HFF-Myc (cell line): ENCODE measurements at regions not wholly inside any gene's neighbourhood (a gene's known extent, or its start where the extent isn't known, plus 50 kb on each side); places are given as distances from the start of the nearest gene placed in this dataset.

Source experiments
- DNase-seq: peaks from one replicate; pipeline ENCODE4 v3.0.0-alpha.2; 2011; ENCODE audit warnings: low read depth; ENCODE audit errors: extremely low read depth
- H3K4me3 ChIP-seq: replicated peaks from 2 replicates; pipeline ENCODE4 v1.5.1; 2011; ENCODE audit warnings: low read depth, mild to moderate bottlenecking, control low read depth, low read length
- TF ChIP-seq, protein P1 (sequence below): IDR thresholded peaks from 2 replicates; pipeline ENCODE4 v1.5.1; 2012; ENCODE audit warnings: mild to moderate bottlenecking, low read depth, low read length, control low read depth; ENCODE audit errors: missing control alignments

DNA sequence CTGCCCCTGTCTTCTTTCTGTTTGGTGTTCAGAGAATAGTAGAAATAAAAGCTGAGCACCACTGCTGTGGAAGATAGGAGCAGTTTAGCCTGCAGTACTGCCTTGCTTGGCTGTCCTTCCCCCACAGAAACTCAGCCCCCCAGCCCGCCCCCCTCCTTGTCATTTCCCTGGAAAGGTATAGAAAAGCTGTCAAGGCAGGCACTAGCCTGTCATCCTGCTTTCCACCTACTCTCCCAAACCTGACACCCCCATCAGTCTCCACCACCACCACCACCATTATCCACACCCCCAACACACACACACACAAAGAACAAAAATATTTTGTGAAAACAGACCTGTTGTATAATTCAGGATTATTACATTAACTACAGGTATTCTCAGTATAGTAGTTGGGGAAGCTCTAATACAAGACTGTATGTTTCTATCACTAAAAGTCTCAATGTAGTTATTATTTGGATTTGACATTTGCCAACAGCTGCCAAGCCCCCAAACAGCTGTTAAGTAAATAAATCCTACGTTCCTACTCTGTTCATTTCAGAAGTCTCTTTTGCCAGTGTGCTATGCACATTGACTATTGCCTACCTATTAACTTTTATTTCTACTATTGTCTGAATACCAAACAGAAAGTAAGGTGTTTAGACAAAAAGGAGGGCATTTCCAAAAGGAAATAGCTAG is 128.8 kb downstream of the CYB561 start:
- no peak for DNase-seq
- H3K4me3 ChIP-seq = no peak overlapping the region
- TF ChIP-seq, protein P1, sequence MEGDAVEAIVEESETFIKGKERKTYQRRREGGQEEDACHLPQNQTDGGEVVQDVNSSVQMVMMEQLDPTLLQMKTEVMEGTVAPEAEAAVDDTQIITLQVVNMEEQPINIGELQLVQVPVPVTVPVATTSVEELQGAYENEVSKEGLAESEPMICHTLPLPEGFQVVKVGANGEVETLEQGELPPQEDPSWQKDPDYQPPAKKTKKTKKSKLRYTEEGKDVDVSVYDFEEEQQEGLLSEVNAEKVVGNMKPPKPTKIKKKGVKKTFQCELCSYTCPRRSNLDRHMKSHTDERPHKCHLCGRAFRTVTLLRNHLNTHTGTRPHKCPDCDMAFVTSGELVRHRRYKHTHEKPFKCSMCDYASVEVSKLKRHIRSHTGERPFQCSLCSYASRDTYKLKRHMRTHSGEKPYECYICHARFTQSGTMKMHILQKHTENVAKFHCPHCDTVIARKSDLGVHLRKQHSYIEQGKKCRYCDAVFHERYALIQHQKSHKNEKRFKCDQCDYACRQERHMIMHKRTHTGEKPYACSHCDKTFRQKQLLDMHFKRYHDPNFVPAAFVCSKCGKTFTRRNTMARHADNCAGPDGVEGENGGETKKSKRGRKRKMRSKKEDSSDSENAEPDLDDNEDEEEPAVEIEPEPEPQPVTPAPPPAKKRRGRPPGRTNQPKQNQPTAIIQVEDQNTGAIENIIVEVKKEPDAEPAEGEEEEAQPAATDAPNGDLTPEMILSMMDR = no peak

GRCh38 chr17:63325808-63326207 is 120.3 kb downstream of the CYB561 start:
- DNase-seq = no peak
- TF ChIP-seq, protein P1 = no peak
- no peak overlapping the region for H3K4me3 ChIP-seq

GRCh38 chr17:63329876-63330275 is 116.2 kb downstream of the CYB561 start:
- TF ChIP-seq, protein P1 = no peak
- no peak for DNase-seq
- no peak overlapping the region for H3K4me3 ChIP-seq

- no peak for DNase-seq
- H3K4me3 ChIP-seq = no peak overlapping the region
- TF ChIP-seq, protein P1 = no peak
Observed at GRCh38 chr17:63331301-63332061, 114.6 kb downstream of the CYB561 start.

DNA sequence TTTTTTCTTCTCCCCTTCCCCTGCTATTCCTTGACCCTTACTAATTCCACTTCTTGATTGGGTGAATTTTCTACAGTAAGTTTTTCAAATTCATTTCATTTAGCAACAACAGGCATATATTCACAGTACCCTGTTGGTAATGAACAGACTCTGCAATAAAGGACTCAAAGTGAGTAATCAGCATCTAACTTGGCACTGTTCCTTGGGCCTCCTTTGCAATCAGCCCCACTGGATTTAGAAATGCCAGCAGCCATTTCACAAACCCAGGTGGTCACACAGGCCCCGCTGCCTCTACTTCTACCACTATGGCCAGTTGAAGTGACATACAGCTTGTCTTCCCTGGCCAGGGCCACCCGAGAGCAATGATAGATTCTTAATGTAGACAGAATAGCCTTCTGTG is 113.8 kb downstream of the CYB561 start:
- no peak overlapping the region for H3K4me3 ChIP-seq
- TF ChIP-seq, protein P1 = no peak
- DNase-seq = no peak

- TF ChIP-seq, protein P1 = no peak
- no peak overlapping the region for H3K4me3 ChIP-seq
- no peak for DNase-seq
Observed at GRCh38 chr17:63333869-63334268, 112.2 kb downstream of the CYB561 start.
